HG02763 (cell line): ENCODE measurements at regions not wholly inside any gene's neighbourhood (a gene's known extent, or its start where the extent isn't known, plus 50 kb on each side); places are given as distances from the start of the nearest gene placed in this dataset.
"Not testable (repeated sequence)": the region's sequence is repeated elsewhere in the genome, so short reads cannot be mapped to it uniquely, and the experiment has no call there.

Experiments
- ATAC-seq: cut with Tn5 transposase; IDR thresholded peaks from one replicate; pipeline ENCODE4 v1.9.1; 2021; ENCODE audit warnings: mild to moderate bottlenecking, moderate library complexity; ENCODE audit not compliant: unreplicated experiment

DNA sequence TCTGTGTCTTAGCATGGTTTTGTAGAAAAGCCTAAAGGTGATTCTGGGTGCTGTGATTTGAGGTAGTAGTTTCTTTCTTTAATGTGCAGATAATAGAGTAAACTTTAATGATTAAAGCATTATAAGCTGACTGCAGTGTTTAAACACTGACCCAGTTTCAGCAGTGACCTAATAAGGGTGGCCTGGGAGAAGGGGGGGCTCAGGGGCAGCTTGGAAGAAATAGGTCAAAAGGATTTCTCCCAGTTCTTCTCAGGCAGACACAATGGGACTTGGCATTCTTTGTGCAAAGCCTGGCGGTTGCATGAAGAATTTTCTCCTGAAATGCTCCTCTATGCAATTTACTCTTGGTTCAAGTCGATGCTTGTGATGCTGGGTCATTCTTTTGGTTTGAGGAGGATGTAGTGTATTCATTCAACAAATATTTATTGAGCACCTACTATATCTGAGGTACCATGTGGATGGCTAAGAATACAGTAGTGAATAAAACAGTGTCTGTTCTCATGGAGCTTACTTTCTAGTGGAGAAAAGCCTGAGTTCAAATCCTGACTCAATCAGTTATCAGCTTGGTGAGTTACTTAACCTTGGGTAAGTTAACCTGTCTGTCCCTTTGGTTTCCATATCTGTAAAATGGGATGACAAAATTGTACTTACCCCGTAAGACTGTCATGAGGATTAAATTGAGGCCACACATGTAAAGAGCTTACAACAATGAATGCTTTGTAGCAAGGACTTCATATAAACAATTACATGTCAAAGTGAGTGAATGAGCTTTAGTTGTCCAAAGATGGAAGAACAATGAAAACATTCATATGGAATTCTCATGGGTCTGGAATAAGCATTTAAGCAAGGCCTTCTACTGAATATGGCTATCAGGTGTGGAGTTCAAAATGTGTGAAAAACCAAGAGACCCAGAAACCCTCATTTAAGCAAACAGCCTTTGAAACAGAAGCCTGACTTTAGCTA is 210.2 kb downstream of the KCNRG start:
- no peak for ATAC-seq

DNA sequence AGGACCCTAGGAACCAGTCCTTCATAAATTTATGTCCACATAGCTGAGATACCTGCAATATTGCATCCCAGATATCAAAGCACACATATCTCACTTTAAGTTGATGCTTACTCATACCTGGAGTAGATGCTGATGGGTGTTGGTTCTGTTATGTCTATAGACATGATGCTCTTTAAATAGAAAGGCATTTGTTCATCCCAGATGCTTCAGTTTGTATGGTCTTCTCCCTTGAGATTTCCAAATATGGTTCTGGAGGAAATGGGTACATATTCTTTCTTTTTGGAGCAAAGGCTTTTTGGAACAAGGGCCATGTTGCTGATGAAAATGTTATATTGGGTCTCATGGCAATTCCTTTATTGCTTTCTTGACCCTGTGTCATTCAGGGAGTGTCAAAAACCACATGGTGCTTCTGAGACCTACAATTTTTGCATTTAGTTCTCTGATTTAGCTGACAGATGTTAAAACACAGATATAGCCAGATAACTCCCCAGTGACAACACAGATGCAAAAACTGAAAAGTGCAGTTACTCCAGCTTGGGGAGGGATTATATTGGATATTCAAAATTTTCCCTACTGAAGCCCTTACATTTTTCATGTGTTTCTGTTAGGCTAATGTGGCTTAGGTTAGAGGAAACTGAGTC is 211.4 kb downstream of the KCNRG start:
- peak; percentile 43 for ATAC-seq

DNA sequence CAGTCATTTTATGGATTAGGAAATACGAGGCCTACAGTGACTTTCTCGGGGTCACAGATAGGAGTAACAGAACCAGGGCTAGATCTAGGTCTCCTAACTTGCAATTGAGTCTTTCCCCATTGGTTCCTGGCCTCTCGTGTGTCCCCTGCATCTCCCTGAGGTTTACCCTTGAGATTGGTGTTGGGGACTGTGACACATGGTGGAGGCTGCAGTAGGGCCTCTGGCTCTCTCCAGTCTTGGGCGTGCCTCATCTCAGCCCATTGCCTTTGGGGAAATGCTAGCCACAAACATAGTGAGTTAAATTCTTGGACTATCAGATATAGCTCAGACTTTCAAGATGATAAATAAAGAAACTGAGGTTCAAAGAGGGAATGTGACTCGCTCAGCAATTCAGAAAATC is 212.1 kb downstream of the KCNRG start:
- no peak for ATAC-seq

DNA sequence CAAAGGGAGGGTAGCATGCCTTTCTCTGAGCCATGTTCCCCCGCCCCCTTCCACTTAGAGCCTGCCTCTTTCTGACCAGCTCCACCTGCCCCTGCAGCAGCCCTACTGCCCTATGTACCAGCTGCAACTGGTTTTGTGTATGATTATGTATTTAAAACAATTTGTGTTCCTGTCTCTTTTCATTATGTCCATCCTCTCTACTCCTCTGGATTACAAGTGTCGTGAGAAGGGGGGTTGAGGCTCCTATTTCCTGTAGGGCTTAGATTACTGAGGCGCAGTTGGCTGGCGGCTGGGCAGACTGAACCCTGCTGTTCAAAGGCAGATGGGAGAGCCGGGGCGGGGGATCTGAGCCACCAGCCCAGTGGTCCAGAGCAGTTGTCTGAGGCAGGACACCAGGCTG is 213.3 kb downstream of the KCNRG start:
- ATAC-seq: no peak

DNA sequence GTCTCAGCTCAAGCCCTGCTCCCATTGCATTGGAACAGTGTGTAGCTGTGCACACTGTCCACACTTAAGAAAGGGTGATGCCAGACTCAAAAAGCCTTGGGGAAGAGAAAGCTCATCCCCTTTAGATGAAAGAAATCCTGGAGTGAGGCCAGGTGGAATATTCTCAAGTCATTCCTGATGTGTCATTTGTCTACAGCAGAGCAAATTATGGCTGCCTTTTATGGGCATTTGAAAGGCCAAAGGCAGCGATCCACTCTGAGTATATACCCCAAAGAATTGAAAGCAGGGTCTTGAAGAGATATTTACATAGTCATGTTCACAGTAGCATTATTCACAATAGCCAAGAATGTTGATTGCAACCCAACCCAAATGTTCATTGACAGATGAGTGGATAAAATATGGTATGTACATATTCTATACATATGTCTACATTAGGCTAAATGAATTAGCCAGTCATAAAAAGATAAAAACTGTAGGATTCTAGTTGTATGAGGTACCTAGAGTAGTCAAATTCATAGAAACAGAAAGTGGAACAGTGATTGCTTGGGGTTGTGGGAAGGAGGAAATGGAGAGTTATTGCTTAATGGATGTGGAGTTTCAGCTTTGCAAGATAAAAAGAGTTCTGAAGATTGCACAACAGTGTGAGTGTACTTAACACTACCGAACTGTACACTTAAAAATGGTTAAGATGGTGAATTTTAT is 214.9 kb downstream of the KCNRG start:
- no peak for ATAC-seq

DNA sequence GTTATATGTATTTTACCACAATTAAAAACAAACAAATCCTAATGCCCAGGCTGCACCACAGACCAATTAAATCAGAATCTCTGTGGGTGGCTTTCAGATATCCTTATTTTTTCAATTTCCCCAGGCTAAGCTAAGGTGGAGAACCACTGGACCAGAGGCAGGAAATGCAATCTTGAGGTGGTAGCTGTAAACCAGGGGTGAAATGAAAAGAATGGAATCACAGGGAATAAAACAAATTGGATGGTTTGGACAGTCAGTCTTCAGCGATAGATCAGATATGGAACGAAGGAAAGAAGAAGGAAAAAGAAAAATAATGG is 215.4 kb downstream of the KCNRG start:
- no peak for ATAC-seq

DNA sequence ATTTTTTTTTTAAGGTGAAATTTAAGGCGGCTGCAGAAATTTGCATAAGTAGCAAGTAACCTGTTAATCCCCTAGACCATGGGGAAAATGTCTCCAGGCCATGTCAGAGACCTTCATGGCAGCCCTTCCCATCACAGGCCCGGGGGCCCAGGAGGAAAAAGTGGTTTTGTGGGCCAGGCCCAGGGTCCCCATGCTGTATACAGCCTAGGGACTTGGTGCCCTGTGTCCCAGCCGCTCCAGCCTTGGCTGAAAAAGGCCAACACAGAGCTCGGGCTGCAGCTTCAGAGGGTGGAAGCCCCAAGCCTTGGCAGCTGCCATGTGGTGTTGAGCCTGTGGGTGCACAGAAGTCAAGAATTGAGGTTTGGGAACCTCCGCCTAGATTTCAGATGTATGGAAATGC is 218.3 kb downstream of the KCNRG start:
- not testable (repeated sequence) for ATAC-seq

DNA sequence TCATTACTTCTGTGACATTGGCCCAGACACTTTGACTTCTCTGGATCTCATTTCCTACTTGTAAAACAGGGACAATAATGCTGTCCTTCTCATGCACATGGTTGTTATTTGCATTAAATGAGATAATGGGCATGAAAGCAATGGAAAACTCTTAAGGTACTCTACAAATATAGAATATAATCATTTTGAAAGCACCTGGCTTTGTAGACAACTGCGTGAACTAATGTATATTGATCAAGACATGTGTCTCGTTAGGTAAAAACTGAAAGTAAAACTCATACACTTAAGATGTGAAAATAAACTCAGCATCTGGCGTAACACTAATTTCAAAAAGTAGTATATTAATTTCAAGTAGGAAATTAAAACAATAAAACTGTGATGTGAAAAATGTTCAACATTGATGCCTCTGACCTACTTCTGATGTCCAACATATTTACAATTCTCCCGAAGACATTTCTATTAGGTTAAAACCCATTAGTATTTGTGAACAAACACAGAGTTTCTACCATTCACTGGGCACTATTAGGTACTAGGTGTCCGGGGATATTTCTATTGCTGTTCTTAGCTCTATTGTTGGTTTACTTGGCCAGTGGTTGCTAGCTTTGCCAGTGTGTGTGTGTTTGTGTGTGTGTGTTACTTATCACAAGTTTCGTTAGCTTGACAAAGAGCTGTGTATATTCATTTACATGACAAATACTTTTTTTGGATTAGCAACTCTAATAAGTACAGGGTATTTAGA is 220.5 kb downstream of the KCNRG start:
- ATAC-seq: no peak

DNA sequence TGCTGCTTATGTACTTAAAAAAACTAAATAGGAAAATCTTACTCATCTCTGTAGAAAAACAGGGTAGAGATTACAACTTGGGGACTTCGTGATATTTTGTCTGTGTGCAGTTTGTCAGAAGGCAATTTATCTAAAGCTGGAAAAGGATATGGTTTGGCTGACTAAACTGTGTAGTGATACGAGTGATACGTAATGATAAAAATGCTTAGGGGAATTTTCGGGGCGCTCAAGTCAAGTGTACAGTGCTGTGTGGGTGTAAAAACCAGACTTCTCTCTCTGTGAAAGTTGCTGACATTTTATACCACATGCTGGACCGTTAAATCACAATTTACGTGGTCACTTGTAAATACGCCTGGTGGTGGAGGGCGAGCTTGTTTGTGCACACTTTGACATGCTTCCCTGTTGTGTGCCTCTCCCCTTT is 221.7 kb downstream of the KCNRG start:
- peak; percentile 91 for ATAC-seq

DNA sequence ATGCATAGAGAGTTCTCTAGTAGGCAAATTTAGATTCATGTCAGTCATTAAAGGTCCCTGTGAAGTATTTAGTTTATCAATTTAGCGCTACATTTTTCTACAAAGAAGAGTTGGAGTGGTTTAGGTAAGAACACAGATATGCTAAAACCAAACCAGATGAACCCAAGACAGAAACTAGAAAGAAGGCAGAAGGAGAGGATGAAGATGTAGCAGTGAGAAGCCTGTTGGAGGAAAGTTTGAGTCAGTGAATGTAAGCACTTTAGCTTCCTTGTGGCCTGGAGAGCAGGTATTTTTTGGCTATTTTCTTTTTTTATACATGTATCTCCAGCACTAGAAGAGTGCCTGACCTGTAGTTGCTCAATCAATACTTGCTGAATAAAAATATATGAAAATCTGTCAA is 223.7 kb downstream of the KCNRG start:
- ATAC-seq: no peak

DNA sequence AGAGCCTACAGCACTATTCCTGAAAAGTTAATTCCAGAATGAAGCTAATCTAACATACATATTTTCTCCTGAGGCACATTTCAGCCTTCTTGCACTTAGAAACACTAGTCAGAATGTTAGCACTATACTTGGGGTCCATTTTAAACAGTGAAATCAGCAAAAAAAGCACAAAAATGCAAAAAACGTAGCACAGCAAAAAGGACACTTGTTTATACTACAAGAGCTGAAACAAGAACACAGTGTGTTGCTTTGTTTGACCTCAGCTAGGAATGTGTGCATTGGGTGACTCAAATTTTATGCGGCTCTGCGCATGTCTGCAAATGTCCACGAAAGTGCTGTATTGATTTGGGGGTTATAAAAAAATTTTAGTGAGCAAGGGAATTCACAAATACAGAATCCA is 226.2 kb downstream of the KCNRG start:
- no peak for ATAC-seq

DNA sequence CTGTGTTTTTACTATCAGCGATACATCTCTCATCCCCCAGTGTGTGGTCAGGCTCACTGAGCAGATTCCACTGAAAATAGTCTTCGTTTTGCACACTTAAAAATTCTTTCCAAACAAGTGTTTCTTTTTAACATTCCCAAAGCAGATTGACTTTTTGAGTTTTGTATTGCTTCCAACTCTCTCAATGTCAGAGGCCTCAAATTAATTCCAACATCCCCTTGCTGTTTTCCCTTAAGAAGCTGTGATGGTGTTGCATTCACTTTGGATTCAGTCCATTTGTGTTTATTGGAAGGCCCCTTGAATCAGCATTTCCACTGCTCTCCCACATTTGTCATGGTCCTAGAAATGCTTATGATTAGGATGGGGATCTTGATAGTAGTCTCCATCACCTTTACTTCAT is 228.7 kb downstream of the KCNRG start:
- no peak for ATAC-seq

DNA sequence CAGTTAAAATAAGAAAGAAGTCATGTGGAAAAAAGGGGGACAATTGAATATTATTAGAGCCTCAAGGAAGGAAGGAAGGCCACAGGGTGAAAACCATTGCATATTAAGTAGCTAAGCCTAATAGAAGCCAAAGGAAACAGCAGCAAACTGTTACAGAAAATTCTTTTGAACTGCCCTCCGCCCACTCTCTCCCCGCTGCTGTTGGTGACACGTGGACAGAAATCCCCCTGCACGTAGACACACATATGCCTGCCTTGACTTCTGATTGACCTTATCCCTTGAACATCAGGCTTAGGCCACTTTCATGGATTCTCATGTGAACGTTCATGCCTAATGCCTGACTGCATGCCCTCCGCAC is 229.1 kb downstream of the KCNRG start:
- ATAC-seq: peak; percentile 12

DNA sequence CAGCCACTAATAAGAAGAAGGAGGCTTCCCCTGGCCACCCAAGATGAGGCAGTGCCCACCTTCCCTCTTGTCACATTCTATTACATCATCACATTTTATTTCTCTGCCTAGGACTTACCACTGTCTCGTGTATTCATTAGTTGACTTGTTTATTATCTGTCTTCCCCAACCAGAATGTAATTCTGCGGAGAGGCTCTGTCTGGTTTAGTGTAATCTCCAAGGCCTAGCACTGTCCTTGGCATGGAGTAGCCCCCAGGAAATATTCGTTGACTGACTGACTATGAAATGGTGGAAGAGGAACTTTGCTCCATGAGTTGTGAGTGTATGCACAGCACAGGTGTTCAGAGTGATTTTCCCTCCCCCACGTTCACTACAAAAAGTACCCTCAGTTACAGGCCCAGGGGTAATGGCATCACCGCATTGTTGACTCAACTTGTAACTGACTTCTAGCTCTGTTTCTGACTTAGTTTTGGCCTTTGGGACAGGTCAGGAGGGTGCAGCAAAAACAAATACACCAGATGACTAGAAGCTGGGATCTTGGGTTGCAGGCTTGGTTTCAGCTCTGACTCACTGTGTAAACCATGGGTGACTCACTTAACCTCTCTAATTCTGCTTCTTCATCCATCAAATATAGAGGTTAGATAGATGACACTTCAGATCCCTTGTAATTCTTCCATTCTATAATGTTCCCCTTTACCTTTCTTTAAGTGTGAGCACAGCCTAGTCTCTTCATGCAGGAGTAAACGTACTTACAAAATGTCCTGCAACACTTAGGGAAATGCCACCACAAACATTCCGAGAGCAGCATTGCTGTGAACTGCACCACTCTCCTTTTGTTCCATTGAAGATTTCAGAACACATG is 229.7 kb downstream of the KCNRG start:
- ATAC-seq: peak; percentile 95

DNA sequence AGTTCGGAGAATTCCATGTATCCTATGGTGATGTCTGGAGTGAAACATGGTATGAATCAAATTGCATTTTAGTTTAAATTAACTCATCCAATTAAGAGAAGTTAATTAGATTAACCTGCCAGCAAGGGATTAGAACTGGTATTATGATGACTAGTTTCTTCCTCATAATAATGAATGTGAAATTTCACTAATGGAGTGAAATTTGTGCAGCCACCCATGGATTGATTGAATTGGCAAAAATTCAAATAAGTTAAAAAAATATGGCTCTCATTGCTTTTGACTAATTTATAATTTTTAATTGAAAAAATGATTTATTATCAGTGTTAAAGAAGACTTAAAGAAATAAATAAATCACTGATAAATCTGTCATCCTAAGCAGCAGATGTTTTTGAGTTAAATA is 232.0 kb downstream of the KCNRG start:
- ATAC-seq: no peak

DNA sequence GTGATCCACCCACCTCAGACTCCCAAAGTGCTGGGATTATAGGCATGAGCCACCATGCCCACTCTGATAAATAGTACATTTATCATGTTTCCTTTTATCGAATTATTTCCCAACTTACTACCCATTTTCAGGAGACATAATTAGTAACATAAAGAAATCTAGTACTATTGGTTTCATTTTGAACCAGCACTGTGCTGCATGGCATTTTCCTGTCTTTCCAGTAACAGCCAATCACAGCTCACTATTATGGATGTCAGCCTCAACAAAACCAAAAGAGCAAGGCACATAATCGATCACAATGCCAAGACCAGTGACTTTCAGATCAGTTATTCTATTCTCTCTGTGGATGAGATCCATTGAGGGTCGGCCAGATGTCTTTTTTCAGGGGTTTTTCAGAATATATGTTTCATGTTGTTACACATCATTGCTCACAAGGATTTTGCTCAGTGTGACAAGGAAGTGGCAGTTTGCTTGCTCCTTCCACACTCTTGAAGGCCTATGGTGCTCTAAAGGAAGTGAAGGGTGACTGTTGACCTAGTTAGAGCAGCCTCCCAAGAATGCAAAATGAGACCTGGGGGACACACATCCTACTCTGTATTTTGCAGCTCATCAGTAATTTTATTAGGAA is 233.4 kb downstream of the KCNRG start:
- ATAC-seq: no peak

DNA sequence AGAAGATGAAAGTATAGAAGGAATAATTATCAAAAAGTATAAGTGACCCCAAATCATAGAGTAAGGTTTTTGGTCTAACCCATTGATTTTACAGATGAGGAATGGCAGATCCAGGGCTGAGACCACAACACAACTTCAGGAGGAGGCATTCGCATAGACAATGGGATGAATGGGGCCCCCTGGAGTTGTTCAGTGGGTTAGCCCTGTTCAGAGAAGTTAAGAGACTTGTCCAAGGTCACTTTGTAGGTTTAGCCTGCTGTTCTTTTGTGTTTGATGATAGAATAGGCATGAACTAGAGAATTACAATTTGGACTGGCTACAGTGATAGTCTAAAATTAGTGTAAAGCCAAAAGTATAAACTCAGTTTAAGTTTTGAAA is 233.9 kb downstream of the KCNRG start:
- ATAC-seq: no peak

DNA sequence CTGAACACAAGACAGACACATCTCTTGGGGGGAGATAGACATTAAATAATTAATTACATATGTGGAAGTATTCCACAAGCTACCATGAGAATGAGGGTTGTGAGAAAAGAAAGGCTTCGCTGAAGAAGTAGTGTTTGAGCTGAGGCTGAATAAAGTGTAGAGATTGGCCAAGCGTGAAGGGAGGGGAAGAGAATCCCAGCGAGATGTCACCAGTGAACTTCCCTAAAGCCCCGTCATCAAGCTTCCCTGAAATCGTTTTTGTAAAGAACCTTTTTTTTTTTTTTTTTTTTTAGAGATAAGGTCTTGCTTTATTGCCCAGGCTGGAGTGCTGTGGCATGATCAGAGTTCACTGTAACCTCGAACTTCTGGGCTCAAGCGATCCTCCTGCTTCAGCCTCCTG is 235.2 kb downstream of the KCNRG start:
- ATAC-seq: no peak

DNA sequence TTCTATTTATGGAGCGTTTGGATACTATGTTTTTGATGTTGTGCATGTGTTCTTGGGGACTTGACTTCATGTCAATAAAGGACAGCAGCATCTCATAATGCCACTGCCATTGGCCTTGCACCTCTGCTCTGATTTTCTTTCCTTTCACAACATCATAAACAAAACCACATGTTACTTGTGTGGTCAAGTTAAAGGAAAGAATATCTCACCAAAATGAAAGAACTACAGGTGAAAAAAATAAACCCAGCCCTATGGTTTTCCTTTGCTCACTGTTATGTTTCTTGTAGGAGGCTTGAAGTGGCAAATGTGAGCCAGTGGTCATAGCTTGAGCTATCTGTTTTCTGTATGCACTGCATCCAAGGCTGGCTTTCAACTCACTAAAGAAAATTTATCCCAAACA is 240.4 kb downstream of the KCNRG start:
- ATAC-seq: no peak
